B cell (primary cell): ENCODE measurements at regions not wholly inside any gene's neighbourhood (a gene's known extent, or its start where the extent isn't known, plus 50 kb on each side); places are given as distances from the start of the nearest gene placed in this dataset.

ENCODE experiments used
- ATAC-seq: fragments of 200-7000 bp; cut with Tn5 transposase; one replicate; pipeline ENCODE4 v1.10.0; 2021; ENCODE audit warnings: low read depth, mild to moderate bottlenecking, moderate number of reproducible peaks, moderate library complexity
- CTCF ChIA-PET: fragments of 350-600 bp; sonication (Branson Sonifier 250); formaldehyde crosslinking; loops from one replicate; lab custom pipeline; 2021; ENCODE audit warnings: antibody characterized with exemption, inconsistent platforms; lab: Charles Lee
- POLR2A ChIA-PET: fragments of 350-600 bp; sonication (Branson Sonifier 250); formaldehyde crosslinking; loops from one replicate; lab custom pipeline; 2021; ENCODE audit warnings: antibody characterized with exemption; lab: Charles Lee
- DNase-seq: peaks from one replicate; pipeline ENCODE4 v3.0.0; 2013
- H2AFZ ChIP-seq: 2 replicates; pipeline ENCODE4 v1.6.1; 2012; ENCODE audit warnings: mild to moderate bottlenecking, low read depth, low read length; ENCODE audit not compliant: insufficient read depth, poor library complexity, severe bottlenecking
- H3K27ac ChIP-seq, 2 donors: 1 replicate in 1 of 2; 2 replicates in 1 of 2; pipeline ENCODE4 v1.5.1; 2012 to 2013; ENCODE audit warnings: low read length in 2 of 2, mild to moderate bottlenecking in 2 of 2, moderate library complexity in 1 of 2
- H3K27me3 ChIP-seq, 4 experiments: fragments of 200-600 bp in 1 of 4; sonication (generic) in 1 of 4; replicated peaks in 1 of 4; 1 replicate in 2 of 4; 2 replicates in 2 of 4; pipeline versions ENCODE4 v1.6.1 to v1.7.0; 2013 to 2016; ENCODE audit warnings: low read length in 3 of 4, mild to moderate bottlenecking in 2 of 4, mixed read lengths in 1 of 4, moderate library complexity in 1 of 4; ENCODE audit not compliant: insufficient read depth in 4 of 4, control insufficient read depth in 3 of 4; ENCODE audit errors: control extremely low read depth in 1 of 4
- H3K36me3 ChIP-seq, 2 experiments: replicated peaks in 1 of 2; 1 replicate in 1 of 2; 2 replicates in 1 of 2; pipeline versions ENCODE4 v1.6.1 to v1.7.1; 2013; ENCODE audit warnings: low read length in 1 of 2; ENCODE audit not compliant: insufficient read depth in 2 of 2, control insufficient read depth in 1 of 2; ENCODE audit errors: control extremely low read depth in 1 of 2, extremely low read depth in 1 of 2
- H3K4me1 ChIP-seq, 2 donors: fragments of 200-600 bp in 1 of 2; sonication (generic) in 1 of 2; 1 replicate in 1 of 2; 2 replicates in 1 of 2; pipeline versions ENCODE4 v1.5.1 to v1.6.1; 2013 to 2017; ENCODE audit warnings: low read length in 2 of 2; ENCODE audit not compliant: control insufficient read depth in 2 of 2, insufficient read depth in 2 of 2
- H3K4me2 ChIP-seq: replicated peaks from 2 replicates; pipeline ENCODE3; 2012; ENCODE audit warnings: mild to moderate bottlenecking, low read depth, low read length; ENCODE audit not compliant: poor library complexity, severe bottlenecking
- H3K4me3 ChIP-seq, 5 experiments: fragments of 200-600 bp in 1 of 5; sonication (generic) in 1 of 5; 1 replicate in 3 of 5; 2 replicates in 2 of 5; pipeline versions ENCODE4 v1.5.1 to v1.7.0; 2011 to 2016; ENCODE audit warnings: low read length in 4 of 5, mild to moderate bottlenecking in 4 of 5, low read depth in 2 of 5, control low read depth in 1 of 5, moderate library complexity in 1 of 5; ENCODE audit not compliant: insufficient read depth in 1 of 5; ENCODE audit errors: control extremely low read depth in 1 of 5, extremely low read depth in 1 of 5
- H3K79me2 ChIP-seq: fragments of 200-600 bp; sonication (generic); one replicate; pipeline ENCODE4 v1.6.0; 2016; ENCODE audit warnings: low read length; ENCODE audit not compliant: control insufficient read depth, insufficient read depth
- H3K9ac ChIP-seq: fragments of 200-600 bp; sonication (generic); 2 replicates; pipeline ENCODE4 v1.6.1; 2017; ENCODE audit warnings: mild to moderate bottlenecking, low read length, moderate library complexity
- H3K9me3 ChIP-seq, 3 donors: one replicate each; pipeline versions ENCODE4 v1.6.1 to v1.7.1; 2013; ENCODE audit warnings: low read length in 2 of 3; ENCODE audit not compliant: control insufficient read depth in 2 of 3, insufficient read depth in 1 of 3; ENCODE audit errors: control extremely low read depth in 1 of 3
- H4K20me1 ChIP-seq: 2 replicates; pipeline ENCODE4 v1.6.0; 2012; ENCODE audit warnings: mild to moderate bottlenecking, low read length; ENCODE audit not compliant: insufficient read depth, control insufficient read depth, poor library complexity, severe bottlenecking
- H3K27ac Mint-ChIP-seq: one replicate; pipeline ENCODE4 v1.8.0; 2021; ENCODE audit warnings: mixed read lengths
- H3K27me3 Mint-ChIP-seq: one replicate; pipeline ENCODE4 v1.8.0; 2021; ENCODE audit warnings: mixed read lengths
- H3K4me1 Mint-ChIP-seq: one replicate; pipeline ENCODE4 v1.8.0; 2021; ENCODE audit warnings: mixed read lengths
- H3K4me3 Mint-ChIP-seq: one replicate; pipeline ENCODE4 v1.8.0; 2021; ENCODE audit warnings: mixed read lengths
- H3K9me3 Mint-ChIP-seq: one replicate; pipeline ENCODE4 v1.8.0; 2022; ENCODE audit warnings: mixed read lengths; ENCODE audit not compliant: insufficient read depth
- CTCF ChIP-seq: fragments of 200-600 bp; IDR thresholded peaks from one replicate; pipeline ENCODE4 v1.8.0; 2022; ENCODE audit warnings: antibody characterized with exemption, mild to moderate bottlenecking
- EZH2 ChIP-seq: IDR thresholded peaks from 2 replicates; pipeline ENCODE4 v1.6.1; 2012; ENCODE audit warnings: borderline replicate concordance, low read depth, mild to moderate bottlenecking, moderate library complexity, low read length; ENCODE audit not compliant: insufficient read depth, poor library complexity, severe bottlenecking
- WGBS: methylation state at CpG from one replicate; pipeline ENCODE4 v1.1.5; 2013; ENCODE audit warnings: missing lambda C conversion rate; ENCODE audit not compliant: insufficient coverage; 5-methylcytosine and 5-hydroxymethylcytosine counted together
- intact Hi-C: fragments of 100-400 bp; cut with micrococcal nuclease; formaldehyde crosslinking; loops from one replicate; pipeline ENCODE4 v1.10.0; 2022

- H3K79me2 ChIP-seq: no peaks in the 10 kb centered on the region
- H2AFZ ChIP-seq: no peak overlapping the region
- peaks cover 0 to 3% (median 0%) of the 10 kb centered on the region in 3 donors for H3K9me3 ChIP-seq
- no peak overlapping the region for H3K4me3 Mint-ChIP-seq
- no peak overlapping the region for H3K27ac ChIP-seq
- DNase-seq (no peak), ATAC-seq (no peak)
- no peak for TF ChIP-seq CTCF
- no peak for TF ChIP-seq EZH2
- no peak overlapping the region for H3K4me2 ChIP-seq
- intact Hi-C loops: no loop called here
- POLR2A ChIA-PET: no interaction called here
- no peaks in the 10 kb centered on the region for H3K27me3 ChIP-seq
- WGBS: no CpG with 5 or more reads among the region's 1 CpG
- no peaks in the 10 kb centered on the region for H4K20me1 ChIP-seq
- no peaks in the 10 kb centered on the region for H3K4me1 Mint-ChIP-seq
- no peak overlapping the region for H3K4me3 ChIP-seq
- no peaks in the 10 kb centered on the region for H3K9me3 Mint-ChIP-seq
- no peaks in the 10 kb centered on the region for H3K27me3 Mint-ChIP-seq
- H3K4me1 ChIP-seq: no peaks in the 10 kb centered on the region
- CTCF ChIA-PET: no interaction called here
- no peak overlapping the region for H3K27ac Mint-ChIP-seq
- no peaks in the 10 kb centered on the region for H3K36me3 ChIP-seq
- H3K9ac ChIP-seq: no peak overlapping the region
Measured at GRCh38 chr13:103328899-103329298, 262.7 kb upstream of the SLC10A2 start.

GRCh38 chr13:103326326-103326725 lies 260.1 kb upstream of the SLC10A2 start:
- H3K27me3 Mint-ChIP-seq: no peaks in the 10 kb centered on the region
- H3K4me1 Mint-ChIP-seq: no peaks in the 10 kb centered on the region
- intact Hi-C loops: no loop called here
- Histone ChIP-seq H3K4me2 (no peak overlapping the region), H3K27me3 (no peaks in the 10 kb centered on the region), H2AFZ (no peak overlapping the region), H3K4me1 (no peaks in the 10 kb centered on the region), H3K4me3 (no peak overlapping the region), H4K20me1 (no peaks in the 10 kb centered on the region), H3K79me2 (no peaks in the 10 kb centered on the region), H3K36me3 (no peaks in the 10 kb centered on the region), H3K9me3 (peaks cover 0 to 3% (median 0%) of the 10 kb centered on the region in 3 donors), H3K9ac (no peak overlapping the region), H3K27ac (no peak overlapping the region)
- H3K27ac Mint-ChIP-seq: no peak overlapping the region
- ATAC-seq: no peak
- no peaks in the 10 kb centered on the region for H3K9me3 Mint-ChIP-seq
- H3K4me3 Mint-ChIP-seq: no peak overlapping the region
- no peak for DNase-seq
- WGBS: no CpG with 5 or more reads among the region's 2 CpGs
- ChIA-PET POLR2A (no interaction called here), CTCF (no interaction called here)
- TF ChIP-seq CTCF (no peak), EZH2 (no peak)
